ENCODE measurements at regions not wholly inside any gene's neighbourhood (a gene's known extent, or its start where the extent isn't known, plus 50 kb on each side); places are given as distances from the start of the nearest gene placed in this dataset.

DNA sequence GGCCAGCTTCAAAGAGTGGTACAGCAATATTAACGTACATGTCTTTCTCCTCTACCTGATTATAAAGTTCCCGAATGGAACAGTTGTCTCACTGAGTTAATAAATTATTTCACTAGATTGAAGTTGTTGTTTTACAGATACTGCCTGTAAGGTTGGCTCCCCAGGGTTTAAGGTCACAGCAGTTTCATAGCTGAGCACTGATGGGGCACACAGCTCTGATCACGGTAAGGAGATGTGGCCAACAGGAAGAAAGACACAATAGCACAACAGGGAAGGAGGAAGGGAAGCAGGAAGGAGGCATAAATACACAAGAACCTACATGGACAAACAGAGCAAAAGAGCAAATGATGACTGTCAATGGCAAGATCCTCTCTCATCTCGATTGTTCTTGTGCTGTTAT is 215.6 kb downstream of the WNT5A start (continued):
- TF ChIP-seq EP300 (IDR thresholded peaks at IDR 0.05; ENCODE audit: borderline replicate concordance in 1 of 2, control insufficient read depth in 1 of 2, low read depth in 2 of 2, low read length in 2 of 2) (no peak), EED (IDR thresholded peaks at IDR 0.05; ENCODE audit: low read depth) (no peak), FOS (IDR thresholded peaks at IDR 0.05; ENCODE audit: borderline replicate concordance, extremely low read depth, insufficient read length) (no peak), ASH2L (IDR thresholded peaks at IDR 0.05; ENCODE audit: borderline replicate concordance, low read depth) (no peak)
- TF ChIP-seq, protein P1, sequence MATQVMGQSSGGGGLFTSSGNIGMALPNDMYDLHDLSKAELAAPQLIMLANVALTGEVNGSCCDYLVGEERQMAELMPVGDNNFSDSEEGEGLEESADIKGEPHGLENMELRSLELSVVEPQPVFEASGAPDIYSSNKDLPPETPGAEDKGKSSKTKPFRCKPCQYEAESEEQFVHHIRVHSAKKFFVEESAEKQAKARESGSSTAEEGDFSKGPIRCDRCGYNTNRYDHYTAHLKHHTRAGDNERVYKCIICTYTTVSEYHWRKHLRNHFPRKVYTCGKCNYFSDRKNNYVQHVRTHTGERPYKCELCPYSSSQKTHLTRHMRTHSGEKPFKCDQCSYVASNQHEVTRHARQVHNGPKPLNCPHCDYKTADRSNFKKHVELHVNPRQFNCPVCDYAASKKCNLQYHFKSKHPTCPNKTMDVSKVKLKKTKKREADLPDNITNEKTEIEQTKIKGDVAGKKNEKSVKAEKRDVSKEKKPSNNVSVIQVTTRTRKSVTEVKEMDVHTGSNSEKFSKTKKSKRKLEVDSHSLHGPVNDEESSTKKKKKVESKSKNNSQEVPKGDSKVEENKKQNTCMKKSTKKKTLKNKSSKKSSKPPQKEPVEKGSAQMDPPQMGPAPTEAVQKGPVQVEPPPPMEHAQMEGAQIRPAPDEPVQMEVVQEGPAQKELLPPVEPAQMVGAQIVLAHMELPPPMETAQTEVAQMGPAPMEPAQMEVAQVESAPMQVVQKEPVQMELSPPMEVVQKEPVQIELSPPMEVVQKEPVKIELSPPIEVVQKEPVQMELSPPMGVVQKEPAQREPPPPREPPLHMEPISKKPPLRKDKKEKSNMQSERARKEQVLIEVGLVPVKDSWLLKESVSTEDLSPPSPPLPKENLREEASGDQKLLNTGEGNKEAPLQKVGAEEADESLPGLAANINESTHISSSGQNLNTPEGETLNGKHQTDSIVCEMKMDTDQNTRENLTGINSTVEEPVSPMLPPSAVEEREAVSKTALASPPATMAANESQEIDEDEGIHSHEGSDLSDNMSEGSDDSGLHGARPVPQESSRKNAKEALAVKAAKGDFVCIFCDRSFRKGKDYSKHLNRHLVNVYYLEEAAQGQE (IDR thresholded peaks at IDR 0.05; ENCODE audit: low read depth, low read length): no peak
- TF ChIP-seq, protein P2, sequence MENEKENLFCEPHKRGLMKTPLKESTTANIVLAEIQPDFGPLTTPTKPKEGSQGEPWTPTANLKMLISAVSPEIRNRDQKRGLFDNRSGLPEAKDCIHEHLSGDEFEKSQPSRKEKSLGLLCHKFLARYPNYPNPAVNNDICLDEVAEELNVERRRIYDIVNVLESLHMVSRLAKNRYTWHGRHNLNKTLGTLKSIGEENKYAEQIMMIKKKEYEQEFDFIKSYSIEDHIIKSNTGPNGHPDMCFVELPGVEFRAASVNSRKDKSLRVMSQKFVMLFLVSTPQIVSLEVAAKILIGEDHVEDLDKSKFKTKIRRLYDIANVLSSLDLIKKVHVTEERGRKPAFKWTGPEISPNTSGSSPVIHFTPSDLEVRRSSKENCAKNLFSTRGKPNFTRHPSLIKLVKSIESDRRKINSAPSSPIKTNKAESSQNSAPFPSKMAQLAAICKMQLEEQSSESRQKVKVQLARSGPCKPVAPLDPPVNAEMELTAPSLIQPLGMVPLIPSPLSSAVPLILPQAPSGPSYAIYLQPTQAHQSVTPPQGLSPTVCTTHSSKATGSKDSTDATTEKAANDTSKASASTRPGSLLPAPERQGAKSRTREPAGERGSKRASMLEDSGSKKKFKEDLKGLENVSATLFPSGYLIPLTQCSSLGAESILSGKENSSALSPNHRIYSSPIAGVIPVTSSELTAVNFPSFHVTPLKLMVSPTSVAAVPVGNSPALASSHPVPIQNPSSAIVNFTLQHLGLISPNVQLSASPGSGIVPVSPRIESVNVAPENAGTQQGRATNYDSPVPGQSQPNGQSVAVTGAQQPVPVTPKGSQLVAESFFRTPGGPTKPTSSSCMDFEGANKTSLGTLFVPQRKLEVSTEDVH (IDR thresholded peaks at IDR 0.05; ENCODE audit: low read depth, partially characterized antibody): no peak

DNA sequence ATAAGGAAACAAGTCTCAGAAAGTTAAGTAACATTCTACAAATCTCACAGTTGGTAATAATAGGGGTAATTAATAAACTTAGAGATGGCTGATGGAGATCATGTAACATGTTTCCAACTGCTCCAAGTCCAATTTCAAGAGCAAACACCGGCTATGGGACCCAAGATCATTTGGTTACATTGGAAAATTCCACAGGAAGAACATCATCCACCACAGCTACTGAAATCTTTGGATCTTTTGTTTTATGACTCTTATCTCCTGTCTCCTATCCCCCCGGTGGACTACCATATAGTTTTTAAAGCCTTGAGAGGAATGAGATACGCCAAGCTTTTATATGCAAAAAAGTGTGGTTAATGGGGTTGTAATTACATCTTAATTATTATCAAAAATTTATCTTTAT is 216.1 kb downstream of the WNT5A start:
- Histone ChIP-seq H3K4me3 (no peak overlapping the region), H3K9ac (ENCODE audit: control insufficient read depth, insufficient read depth, low read length) (no peak overlapping the region), H3K4me1 (ENCODE audit: control insufficient read depth, insufficient read depth, low read length) (no peaks in the 10 kb centered on the region), H3K4me2 (ENCODE audit: control insufficient read depth, insufficient read depth) (no peak overlapping the region), H3K27ac (ENCODE audit: control insufficient read depth, insufficient read depth) (no peak overlapping the region), H3K27me3 (replicated peaks in 1 of 2; ENCODE audit: control insufficient read depth in 2 of 2, insufficient read depth in 2 of 2, low read length in 1 of 2) (no peaks in the 10 kb centered on the region; a peak in 1 of 4 replicates), H3K36me3 (ENCODE audit: control insufficient read depth in 2 of 2, insufficient read depth in 2 of 2, low read length in 1 of 2) (no peaks in the 10 kb centered on the region), H3K9me3 (replicated peaks; ENCODE audit: control insufficient read depth, insufficient read depth, low read length) (no peaks in the 10 kb centered on the region), H2AFZ (ENCODE audit: control insufficient read depth, low read depth, low read length) (no peak overlapping the region), H3K79me2 (ENCODE audit: control insufficient read depth, insufficient read depth, low read length) (no peaks in the 10 kb centered on the region), H4K20me1 (ENCODE audit: control insufficient read depth, insufficient read depth) (no peaks in the 10 kb centered on the region)
- 11% methylated on average over 3 of the region's 3 CpGs for WGBS (ENCODE audit: insufficient coverage, insufficient replicate concordance, low lambda C conversion rate, missing lambda C conversion rate)
- no peak for ATAC-seq
- intact Hi-C loops (cut with micrococcal nuclease; ENCODE audit: unreplicated experiment) (no loop called here), in situ Hi-C loops (cut with MboI) (no loop called here)
- SMC1A ChIA-PET (ENCODE audit: uncharacterized antibody, unreplicated experiment): no interaction called here
- no peak for DNase-seq (ENCODE audit: low read depth, low spot score)
- POLR2A ChIA-PET: no interaction called here
- RAD21 ChIA-PET (ENCODE audit: unreplicated experiment): no interaction called here
- no peak for FAIRE-seq
- CTCF ChIA-PET: no interaction called here
- BruUV-seq (replicated peaks): no TSS peak
- TF ChIP-seq ASH2L (IDR thresholded peaks at IDR 0.05; ENCODE audit: borderline replicate concordance, low read depth) (no peak), MYC (IDR thresholded peaks at IDR 0.05; ENCODE audit: insufficient read depth, insufficient read length, insufficient replicate concordance, low read length, severe bottlenecking) (no peak), WRNIP1 (IDR thresholded peaks at IDR 0.05; ENCODE audit: borderline replicate concordance, low read depth, low read length) (no peak), NR2F1 (conservative IDR thresholded peaks at IDR 0.05) (no peak), FOS (IDR thresholded peaks at IDR 0.05; ENCODE audit: borderline replicate concordance, extremely low read depth, insufficient read length) (no peak), TCF7 (IDR thresholded peaks at IDR 0.05; ENCODE audit: borderline replicate concordance) (no peak)
- TF ChIP-seq, protein P3, sequence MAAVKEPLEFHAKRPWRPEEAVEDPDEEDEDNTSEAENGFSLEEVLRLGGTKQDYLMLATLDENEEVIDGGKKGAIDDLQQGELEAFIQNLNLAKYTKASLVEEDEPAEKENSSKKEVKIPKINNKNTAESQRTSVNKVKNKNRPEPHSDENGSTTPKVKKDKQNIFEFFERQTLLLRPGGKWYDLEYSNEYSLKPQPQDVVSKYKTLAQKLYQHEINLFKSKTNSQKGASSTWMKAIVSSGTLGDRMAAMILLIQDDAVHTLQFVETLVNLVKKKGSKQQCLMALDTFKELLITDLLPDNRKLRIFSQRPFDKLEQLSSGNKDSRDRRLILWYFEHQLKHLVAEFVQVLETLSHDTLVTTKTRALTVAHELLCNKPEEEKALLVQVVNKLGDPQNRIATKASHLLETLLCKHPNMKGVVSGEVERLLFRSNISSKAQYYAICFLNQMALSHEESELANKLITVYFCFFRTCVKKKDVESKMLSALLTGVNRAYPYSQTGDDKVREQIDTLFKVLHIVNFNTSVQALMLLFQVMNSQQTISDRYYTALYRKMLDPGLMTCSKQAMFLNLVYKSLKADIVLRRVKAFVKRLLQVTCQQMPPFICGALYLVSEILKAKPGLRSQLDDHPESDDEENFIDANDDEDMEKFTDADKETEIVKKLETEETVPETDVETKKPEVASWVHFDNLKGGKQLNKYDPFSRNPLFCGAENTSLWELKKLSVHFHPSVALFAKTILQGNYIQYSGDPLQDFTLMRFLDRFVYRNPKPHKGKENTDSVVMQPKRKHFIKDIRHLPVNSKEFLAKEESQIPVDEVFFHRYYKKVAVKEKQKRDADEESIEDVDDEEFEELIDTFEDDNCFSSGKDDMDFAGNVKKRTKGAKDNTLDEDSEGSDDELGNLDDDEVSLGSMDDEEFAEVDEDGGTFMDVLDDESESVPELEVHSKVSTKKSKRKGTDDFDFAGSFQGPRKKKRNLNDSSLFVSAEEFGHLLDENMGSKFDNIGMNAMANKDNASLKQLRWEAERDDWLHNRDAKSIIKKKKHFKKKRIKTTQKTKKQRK (IDR thresholded peaks at IDR 0.05; ENCODE audit: low read depth, low read length): no peak

Measured in GM12878 (cell line).